GM18873 (cell line): ENCODE measurements at regions not wholly inside any gene's neighbourhood (a gene's known extent, or its start where the extent isn't known, plus 50 kb on each side); places are given as distances from the start of the nearest gene placed in this dataset.
"Not testable (repeated sequence)": the region's sequence is repeated elsewhere in the genome, so short reads cannot be mapped to it uniquely, and the experiment has no call there.

Source experiments
- ATAC-seq: cut with Tn5 transposase; IDR thresholded peaks from one replicate; pipeline ENCODE4 v1.9.1; 2021; ENCODE audit warnings: mild to moderate bottlenecking, moderate library complexity, moderate number of reproducible peaks; ENCODE audit not compliant: unreplicated experiment, low FRiP score

DNA sequence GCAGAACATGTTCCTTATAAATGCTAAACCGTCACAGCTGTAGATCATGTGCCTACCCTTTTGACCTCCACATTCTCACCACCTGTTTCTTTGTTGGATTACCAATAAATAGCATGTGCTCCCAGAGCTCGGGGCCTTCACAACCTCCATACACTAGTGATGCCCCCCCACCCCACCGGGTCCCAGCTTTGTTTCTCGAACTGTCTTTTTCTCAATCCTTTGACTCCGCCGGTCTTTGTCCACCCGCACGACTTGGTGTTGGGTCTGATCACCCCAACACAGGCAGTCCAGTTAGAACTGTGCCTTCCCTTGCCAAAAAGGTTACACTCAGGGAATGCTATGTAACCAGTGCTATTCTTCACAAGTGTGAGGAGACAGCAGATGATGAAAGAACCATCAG is 485.9 kb upstream of the C9orf72 start:
- ATAC-seq, result no peak

DNA sequence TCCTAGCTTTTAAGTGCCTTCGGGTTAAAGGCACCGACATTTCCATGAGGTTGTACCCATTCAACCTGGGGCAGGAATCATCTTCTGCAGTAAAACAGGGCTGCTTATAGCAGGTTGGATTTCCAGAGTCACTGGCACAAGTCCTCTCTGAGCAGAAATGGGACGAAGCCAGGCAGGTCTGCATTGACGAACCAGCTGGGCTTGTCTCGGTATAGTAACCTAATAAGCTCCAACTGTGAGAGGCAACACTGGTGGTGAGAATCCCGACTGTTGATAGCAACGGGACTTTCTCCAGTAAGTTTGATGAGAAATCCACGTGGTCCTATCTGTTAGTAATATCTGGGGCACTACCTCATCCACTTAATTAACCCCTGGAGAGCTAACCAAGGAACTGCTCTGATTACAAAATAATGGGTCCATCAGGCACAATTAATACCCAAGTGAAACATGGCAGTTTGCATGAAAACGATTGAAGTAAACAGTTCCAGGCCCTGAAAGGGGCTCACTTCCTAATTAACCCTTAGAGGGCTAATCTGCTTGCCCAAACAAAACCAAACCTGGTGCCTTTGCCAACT is 491.0 kb upstream of the C9orf72 start:
- ATAC-seq, result no peak

DNA sequence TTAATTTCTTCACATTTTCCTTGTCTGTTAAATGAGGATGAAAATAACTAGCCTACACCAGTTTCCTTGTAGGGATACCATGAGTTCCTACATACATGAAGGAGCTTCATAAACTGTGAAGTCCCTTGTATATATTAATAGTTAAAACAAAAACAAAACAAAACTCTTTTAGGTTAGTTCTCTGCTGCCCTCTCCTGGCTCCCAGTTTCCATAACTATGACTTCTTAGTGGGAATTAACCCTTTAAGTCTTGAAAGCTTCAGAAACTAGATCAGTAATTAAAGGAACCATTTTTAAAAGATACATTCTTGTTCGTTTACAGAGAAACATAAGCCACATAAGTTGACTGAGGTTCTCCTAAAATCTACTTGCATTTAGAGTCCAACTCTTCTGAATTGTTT is 500.0 kb upstream of the C9orf72 start:
- no peak for ATAC-seq

DNA sequence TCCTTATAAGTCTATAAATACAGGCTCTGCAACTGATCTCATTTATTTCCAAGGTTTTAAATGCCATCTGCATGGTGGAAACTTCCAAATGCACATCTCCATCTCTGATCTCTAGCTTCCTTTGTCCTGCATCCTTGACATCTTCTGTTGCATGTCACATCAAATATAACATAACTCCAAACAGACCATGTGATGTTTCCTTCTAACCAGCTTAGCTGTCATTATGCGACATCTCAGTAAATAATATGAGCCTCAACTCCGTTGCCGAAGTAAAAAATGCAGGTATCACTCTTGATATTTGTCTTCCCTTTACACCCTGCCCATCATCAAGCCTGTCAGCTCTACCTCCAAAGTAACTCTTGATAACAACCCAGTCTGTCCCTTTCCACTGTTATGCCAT is 506.4 kb upstream of the C9orf72 start:
- no peak for ATAC-seq

DNA sequence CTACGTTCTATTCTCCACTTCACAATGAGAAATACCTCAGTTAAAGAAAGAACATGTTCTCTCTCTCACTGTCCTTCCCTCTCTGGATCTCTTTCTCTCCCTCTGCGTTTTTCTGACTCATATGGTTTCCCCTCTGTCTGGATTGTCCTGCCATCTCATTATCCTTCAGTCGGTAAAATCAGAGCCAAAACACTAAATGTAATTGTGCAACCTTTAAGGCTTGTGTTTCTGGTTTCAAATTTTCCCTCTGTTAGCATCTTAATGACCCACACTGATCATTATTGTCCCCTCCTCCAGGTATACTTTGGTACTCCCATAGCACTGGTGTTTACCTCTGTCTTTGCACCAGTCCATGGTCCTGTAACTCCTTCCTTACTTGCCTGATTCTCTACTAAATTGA is 509.4 kb upstream of the C9orf72 start:
- no peak for ATAC-seq

DNA sequence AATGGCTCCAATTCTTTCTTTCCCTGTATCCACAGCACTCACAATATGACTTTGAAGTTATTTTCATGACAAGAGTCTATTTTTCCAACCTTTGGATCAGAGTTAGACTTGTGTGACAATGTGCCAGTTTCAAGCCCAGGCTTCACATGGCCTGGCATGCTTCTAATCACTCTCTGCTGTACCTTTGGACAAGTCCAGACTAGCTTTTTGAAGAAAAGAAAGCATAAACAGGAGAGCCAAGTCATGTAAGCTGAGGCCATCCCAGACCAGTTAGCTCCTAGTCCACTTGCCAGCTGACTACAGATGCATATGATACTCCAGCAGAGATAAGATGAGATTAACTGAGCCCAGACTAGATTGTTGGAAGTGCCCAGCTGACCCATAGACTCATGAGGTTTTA is 513.6 kb upstream of the C9orf72 start:
- no peak for ATAC-seq

DNA sequence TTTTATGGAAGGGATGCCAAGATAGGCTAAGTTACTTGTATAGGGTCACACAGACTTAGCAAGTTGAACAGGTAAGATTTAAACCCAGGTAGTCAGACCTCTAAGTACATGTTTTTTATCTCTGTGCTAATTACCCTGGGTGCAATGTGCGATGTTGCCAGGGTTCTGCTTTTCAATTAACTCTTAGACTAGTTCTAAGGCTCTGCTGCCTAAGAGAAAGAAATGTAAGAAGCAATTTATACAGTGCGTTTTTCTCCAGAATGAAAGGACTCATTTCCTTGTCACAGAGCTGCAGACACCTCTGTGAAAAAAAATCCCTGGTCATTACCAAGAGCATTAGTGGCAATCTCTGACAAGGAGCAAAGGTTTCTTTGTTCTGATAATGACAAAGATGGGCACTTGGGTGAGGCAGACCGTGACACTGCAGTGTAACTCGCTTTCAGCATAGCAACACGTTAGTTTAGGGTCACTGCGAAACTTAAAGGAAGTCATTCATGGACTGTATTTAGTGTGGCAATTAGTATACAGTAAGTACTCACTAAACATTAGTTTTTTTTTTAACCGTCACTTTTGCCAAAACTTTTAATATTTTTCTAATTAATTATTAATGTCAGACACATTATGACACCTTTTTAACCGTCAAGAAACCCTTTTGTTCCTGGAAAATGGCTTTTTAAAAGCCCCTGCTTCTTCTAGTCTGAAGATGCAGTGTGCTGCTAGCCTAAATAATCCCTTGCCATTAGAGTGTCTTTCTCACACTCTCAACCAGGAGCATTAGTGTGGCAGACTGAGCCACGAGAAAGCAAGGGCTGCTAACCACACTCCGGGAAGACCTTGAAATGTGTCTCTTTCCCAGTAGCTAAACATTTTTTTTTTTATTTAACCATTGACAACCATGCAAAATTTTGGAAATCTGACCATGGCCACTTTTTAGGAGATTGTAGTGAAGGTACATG is 520.0 kb upstream of the C9orf72 start:
- no peak for ATAC-seq

DNA sequence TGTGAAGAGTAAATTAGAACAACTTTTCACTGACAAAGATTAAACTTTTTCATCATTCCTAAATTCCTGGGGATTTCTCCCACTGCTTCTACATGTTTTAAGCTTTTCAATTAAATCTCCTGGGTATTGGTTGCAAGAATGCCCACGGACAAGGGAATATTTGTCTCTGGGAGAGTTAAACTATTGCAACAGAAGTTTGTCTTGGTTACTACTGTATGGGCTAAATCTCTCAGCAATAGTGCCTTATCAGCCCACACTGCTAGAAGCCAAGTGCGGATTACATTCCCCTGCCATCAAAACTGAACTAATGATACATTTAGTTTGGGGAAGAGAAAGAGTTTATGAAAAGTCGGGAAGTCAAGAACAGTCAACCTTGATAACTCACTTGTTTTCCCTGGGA is 528.2 kb upstream of the C9orf72 start:
- ATAC-seq, result no peak

DNA sequence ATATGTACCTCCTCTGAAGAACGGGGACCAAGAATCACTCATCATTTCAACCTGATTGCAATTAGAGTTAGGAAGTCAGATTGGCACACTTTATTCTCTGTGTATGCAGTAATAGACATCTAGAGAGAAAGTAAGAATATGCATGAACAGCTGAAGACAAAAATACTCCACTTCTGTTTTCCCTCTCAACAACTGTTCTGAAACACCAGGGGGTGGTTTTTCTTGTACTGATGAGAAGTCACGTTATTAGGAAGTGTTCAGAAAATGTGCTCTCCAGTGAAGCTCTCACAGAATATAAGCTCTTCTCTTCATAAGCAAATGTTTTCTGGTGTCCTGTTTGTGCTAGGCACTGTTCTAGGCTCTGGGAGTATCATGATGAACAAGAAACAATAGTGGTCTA is 531.7 kb upstream of the C9orf72 start:
- ATAC-seq, result no peak

DNA sequence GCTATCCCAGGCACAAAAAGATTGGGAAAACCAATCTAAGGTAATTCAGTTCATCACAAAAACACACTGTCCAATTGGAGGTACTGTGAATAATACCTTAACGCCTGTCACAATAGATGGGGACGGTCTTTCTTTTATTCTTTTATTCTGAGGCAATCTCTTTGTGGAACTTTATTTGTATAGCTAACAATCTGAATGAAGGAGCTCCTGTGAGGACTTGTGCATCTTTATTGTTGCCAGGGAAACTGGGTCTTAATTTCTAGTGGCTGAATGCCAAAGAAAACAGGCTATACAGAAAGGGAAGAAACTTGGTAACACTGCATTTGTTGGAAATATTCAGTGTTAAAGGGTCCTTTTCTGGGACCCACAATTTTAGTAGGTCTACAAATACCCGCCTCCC is 546.9 kb upstream of the C9orf72 start:
- no peak for ATAC-seq

DNA sequence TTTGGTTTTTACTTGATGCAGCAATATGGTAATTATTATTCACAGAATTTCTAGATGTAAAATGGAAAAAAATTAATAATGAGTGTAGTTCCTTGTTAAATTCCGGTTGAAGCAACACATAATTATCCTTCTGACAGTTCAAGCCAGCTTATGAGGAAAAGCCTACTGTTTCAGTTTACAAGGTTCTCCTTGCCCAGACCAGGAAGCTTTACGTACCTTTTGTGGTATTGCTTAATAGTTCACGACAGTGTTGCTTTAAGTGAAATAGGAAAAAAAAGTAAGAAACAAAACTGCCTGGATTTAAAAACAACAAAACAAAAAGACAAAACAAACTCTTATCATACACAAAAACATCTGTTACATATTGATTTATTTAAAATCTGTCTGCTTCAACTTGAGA is 547.3 kb upstream of the C9orf72 start:
- ATAC-seq, result no peak

DNA sequence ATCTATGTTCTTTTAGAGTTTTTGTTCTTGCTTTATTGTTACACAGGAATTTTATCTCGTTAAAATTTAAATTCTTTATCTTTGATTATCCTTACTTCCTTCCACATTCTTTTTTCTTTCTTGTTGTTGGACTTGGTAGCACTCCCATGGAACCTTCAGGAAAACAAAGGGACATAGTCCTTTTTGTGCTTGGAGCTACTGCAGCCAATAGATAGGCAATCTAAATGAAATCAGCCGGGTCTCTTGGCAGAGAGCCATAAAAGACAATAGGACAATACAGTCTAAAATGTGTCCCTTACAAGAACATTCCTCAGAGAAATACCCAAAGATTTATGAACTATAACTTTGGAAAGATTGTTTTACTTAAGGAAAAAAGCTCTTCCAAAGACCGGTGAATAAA is 548.1 kb upstream of the C9orf72 start:
- no peak for ATAC-seq

DNA sequence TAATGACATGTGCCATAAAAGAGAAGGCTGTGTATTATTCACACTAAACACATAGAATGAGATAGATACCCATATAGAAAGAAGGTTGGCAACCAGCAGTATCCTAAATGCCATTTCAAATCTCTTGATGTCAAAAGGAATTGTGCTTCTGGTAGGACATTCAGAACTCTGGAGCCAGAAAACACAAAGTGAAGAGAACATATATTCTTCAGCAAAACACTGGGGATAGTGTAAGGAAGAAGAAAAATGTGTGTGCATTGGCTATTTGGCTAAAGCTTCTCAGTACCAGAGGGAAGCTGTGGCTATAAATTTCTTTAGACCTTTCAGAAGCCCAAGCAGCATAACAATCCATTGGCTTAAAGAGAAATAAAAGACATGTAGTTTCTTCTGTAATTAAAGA is 551.6 kb upstream of the C9orf72 start:
- ATAC-seq, result no peak

DNA sequence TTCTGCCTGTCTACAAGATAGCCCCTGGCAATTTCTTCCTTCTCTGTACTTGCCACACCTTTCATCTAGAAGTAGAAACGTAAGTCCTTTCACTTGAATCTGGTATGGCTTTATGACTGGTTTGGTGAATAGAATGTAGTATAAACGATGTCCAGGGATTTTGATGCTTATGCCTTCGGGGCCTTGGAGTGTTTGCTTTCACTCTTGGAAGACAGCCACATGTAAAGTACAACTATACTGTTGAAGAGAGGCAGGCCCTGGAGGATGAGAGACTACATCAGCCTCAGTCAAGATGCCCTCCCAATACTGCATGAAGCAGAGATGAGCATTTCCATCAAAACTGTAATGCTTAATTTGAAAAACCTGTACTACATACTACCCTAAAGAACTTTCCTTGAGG is 553.8 kb upstream of the C9orf72 start:
- no peak for ATAC-seq

DNA sequence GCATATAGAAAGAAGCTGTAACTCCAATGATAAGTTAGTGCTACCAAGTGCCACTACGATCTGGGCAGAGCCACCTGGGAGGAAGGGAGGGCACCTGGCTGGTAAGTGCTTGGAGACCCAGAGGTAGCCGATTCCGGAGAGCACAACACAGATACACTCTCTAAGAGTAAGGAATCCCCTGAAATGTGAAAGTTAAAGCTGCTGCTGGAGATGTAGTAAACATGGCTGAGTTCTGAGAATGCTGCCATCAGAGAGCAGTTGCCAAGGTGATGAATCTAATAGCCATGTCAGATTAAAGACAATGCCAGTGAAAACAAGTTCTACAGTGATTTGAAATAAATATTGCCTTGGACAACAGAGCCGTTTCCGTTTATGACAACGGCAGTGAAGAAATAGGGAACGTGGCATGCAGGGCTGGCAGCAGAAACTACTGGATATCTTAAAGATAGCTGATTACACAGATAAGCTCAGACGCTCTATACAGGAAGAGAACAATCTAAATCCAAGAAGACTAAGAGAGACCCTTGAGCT is 561.2 kb upstream of the C9orf72 start:
- ATAC-seq, result no peak

DNA sequence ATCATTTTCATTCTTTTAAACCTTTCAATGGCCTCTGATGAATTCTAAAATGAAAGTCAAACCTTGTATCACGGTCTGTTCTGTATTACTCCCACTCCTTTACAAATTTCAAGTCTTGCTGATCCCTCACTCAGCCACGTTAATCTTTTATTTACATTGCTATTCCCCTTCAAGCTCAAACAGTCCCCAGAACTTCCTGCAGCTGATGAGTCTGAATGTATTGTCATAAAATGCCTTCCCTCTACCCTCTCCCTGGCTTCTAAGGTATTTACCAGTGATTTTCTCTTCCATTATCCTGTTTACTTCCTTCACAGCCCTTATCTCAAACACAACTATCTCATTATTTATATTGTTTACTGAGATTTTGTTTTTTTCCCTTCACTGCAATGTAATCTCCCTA is 562.3 kb upstream of the C9orf72 start:
- ATAC-seq, result no peak

DNA sequence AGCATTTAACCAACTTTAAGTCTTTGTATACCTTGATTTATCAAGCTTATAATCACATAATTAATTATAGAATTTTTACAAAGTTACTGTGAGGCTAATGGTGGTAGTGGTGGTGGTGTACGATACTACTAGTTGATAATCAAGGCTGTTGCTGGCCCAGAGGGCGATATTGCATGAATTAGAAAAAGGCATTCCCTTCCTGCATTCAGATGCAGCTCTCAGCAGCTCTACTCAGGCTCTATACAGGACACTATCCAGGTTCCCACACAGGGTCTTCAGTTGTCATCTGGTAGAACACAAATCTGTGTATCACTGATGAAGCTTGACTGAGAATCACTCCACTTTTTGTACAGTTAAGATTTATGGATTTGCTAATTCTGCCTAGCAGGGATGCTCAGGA is 562.8 kb upstream of the C9orf72 start:
- ATAC-seq, result no peak

DNA sequence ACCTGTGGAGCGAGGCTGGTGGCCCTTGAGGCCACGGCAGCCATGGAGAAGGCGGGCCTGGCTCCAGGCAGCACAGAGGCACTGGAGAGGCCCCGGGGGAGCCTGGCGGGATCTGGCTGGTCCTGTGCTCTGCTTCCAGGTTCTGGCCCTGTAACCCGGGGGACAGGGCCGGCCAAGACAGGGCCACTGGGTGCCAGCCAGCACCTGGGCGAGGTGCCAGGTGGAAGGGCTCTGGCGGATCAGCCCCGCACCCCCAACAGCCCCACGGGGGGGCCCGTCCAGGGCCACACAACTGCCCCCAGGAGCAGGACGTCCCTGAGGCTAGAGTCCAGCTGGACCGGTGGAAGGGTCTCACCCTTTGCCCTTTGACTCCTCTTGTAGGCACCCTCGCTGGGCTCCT is 574.1 kb upstream of the C9orf72 start:
- ATAC-seq, result not testable (repeated sequence)

DNA sequence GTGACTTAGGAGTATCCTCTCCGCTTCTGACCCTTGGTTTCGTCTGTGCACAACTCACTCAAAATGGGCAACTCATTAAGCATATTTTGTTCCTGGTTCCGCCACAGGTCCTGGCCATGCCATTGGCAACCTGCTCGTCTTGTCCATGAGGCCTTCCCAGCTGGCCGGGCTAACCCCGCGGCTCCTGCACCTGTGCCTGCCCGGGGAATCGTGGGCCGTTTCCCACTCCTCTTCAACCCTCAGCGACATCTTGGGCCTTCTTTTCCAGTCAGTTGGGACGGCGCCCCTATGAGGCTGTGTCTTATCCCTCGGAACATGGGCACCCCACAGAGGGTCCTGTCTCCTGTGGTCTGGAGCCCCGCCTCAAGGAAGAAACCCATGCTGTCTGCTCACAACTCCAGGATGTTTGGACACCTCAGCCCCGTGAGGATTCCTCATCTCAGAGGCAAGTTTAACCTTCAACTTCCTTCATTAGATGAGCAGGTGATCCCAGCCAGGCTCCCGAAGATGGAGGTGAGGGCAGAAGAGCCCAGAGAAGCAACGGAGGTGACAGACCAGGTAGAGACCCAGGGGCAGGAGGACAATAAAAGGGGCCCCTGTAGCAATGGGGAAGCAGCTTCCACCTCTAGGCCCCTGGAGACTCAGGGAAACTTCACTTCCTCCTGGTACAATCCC is 574.8 kb upstream of the C9orf72 start:
- ATAC-seq, result not testable (repeated sequence)

DNA sequence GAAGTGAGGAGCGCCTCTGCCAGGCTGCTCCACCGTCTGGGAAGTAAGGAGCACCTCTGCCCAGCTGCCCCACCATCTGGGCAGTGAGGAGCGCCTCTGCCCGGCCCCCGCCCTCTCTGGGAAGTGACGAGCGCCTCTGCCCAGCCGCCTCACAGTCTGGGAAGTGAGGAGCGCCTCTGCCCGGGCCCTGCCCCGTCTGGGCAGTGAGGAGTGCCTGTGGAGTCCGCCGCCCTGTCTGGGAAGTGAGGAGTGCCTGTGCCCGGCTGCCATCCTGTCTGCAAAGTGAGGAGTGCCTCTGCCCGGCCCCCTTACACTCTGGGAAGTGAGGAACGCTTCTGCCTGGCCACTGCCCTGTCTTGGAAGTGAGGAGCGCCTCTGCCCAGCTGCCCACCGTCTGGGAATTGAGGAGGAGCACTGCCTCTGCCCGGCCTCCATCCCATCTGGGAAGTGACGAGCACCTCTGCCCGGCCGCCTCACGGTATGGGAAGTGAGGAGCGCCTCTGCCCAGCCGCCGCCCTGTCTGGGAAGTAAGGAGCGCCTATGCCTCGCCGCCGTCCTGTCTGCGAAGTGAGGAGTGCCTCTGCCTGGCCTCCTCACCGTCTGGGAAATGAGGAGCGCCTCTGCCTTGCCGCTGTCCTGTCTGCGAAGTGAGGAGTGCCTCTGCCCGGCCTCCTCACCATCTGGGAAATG is 576.2 kb upstream of the C9orf72 start:
- ATAC-seq, result not testable (repeated sequence)

DNA sequence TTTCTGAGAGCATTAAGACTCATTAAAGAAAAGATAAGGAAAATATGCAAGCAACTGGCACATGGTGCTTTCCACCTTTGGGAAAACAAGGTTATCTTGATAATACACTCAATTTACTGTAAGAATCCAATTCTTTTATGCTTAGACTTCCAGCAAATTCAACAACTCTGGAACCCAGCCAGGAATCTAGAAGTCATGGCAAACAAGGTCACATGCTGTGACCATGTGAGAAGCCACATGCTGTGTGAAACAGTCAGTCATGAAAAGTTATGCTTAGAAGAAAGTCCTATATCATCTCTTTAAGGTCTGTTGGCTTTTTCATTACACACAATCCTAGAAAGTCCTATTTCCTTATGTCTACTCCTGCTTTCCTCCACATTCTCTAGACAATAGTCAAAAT is 581.8 kb upstream of the C9orf72 start:
- ATAC-seq, result no peak
